Activated naive CD8-positive, alpha-beta T cell treated with anti-CD3 and anti-CD28 coated beads for 36 hours (primary cell): ENCODE measurements at regions not wholly inside any gene's neighbourhood (a gene's known extent, or its start where the extent isn't known, plus 50 kb on each side); places are given as distances from the start of the nearest gene placed in this dataset.

ENCODE experiments used
- DNase-seq: peaks from one replicate; pipeline ENCODE4 v3.0.0; 2021
- H3K27ac Mint-ChIP-seq: one replicate; pipeline ENCODE4 v1.8.0; 2022; ENCODE audit warnings: mild to moderate bottlenecking, moderate library complexity, mixed read lengths
- H3K27me3 Mint-ChIP-seq: one replicate; pipeline ENCODE4 v1.8.0; 2022; ENCODE audit warnings: mild to moderate bottlenecking, mixed read lengths
- H3K36me3 Mint-ChIP-seq: one replicate; pipeline ENCODE4 v1.8.0; 2021; ENCODE audit warnings: mild to moderate bottlenecking, mixed read lengths
- H3K4me1 Mint-ChIP-seq: one replicate; pipeline ENCODE4 v1.8.0; 2021; ENCODE audit warnings: mixed read lengths
- H3K4me3 Mint-ChIP-seq: one replicate; pipeline ENCODE4 v1.8.0; 2022; ENCODE audit warnings: mild to moderate bottlenecking, moderate library complexity, mixed read lengths
- H3K9me3 Mint-ChIP-seq: one replicate; pipeline ENCODE4 v1.8.0; 2022; ENCODE audit warnings: mixed read lengths

DNA sequence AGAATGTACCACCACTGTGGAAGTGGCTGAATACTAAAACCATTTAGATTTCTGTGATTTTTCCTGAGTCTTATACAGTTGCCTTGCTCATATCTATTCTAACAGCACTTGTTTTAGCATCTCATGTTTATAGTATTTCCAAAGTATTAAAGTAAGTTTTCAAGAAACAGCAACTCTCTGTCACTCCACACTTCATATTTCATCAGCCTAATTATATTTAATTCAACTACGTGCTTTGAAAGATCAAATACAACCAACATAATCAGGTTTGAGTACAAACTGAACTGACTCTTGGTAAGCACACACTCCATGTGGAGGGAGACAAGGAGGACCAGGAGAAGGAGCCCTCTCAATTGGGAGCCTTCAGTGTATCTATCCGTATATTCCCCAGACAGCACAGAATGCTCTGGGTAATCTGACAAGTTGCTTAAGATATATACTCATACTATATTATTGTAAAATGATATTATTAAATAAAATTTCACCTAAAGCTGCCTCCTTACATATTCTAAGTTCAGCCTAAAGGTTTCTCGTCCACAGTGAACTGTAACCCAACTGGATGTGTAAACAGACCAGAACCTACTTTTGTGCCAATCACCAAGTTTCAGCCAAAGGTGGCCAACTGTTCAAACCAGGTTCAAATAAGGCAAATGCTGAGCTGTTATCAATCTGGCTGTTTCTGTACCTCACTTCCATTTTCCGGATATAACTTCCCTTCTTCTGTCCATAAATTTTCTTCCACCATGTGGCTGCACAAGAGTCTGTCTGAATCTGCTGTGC, 105.0 kb upstream of the RASSF8 start:
- Mint-ChIP-seq H3K36me3 (no peaks in the 10 kb centered on the region), H3K4me3 (no peak overlapping the region), H3K27ac (no peak overlapping the region), H3K4me1 (no peaks in the 10 kb centered on the region), H3K27me3 (no peaks in the 10 kb centered on the region), H3K9me3 (no peaks in the 10 kb centered on the region)
- DNase-seq: no peak

DNA sequence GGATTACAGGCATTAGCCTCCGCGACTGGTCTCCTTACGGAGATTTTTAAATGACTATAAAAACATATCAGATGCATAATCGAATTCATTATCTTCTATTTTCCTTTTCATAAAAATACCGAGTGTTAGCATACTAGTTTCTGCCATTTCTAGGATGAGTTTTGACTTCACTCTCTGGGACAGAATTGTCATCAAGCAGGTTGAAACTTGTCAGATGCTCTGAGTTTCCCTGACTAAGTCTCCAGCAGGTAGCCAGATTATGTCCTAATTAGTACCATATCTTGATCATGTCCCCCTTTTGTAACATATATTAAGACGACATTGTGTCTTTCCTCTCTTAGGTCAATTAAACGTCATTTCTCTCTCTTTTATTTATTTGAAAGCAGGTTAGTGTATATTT, 103.5 kb upstream of the RASSF8 start:
- H3K9me3 Mint-ChIP-seq: no peaks in the 10 kb centered on the region
- no peaks in the 10 kb centered on the region for H3K36me3 Mint-ChIP-seq
- H3K27me3 Mint-ChIP-seq: no peaks in the 10 kb centered on the region
- DNase-seq: no peak
- H3K4me1 Mint-ChIP-seq: peaks cover 4% of the 10 kb centered on the region
- H3K4me3 Mint-ChIP-seq: no peak overlapping the region
- no peak overlapping the region for H3K27ac Mint-ChIP-seq

DNA sequence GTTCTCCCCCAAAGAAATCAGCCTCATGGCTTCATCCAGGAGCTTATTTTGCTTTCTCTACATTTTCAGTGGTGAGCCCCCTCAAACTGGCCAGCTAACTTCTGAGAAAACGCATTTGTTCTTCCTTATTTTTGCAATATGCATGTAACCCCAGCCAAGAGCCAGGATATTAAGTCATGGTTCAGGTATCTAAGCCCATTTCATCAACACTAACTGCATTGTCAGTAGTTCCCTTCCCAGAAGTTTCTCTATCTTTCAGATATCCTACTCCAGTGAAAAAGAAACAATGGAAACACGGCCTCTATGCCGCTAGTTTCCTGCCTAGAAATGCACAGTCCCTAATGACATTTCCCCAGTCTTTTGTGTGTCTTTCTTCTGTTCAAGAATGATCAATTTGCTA, 102.8 kb upstream of the RASSF8 start:
- no peak for DNase-seq
- Mint-ChIP-seq H3K4me3 (no peak overlapping the region), H3K36me3 (no peaks in the 10 kb centered on the region), H3K27me3 (no peaks in the 10 kb centered on the region), H3K27ac (no peak overlapping the region), H3K4me1 (peaks cover 5% of the 10 kb centered on the region), H3K9me3 (no peaks in the 10 kb centered on the region)

DNA sequence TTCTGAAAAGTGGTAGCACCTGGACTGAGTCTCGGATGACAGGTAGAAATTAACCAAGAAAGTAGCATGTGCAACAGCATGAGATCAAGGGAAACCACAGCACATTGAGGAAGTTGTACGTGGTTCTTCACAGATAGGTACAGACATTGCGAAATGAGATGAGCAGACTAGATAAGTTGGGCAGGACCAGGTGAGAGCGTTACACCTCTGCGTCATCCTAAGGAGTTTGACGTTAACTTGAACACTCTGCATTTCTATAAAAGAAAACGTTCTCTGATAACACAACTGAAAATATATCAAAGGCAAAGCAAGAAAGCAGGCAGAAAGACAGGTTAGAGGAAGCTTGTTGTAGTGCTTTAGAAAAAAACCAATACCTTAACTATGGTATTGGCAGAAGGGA, 98.5 kb upstream of the RASSF8 start:
- H3K27ac Mint-ChIP-seq: no peak overlapping the region
- DNase-seq: no peak

DNA sequence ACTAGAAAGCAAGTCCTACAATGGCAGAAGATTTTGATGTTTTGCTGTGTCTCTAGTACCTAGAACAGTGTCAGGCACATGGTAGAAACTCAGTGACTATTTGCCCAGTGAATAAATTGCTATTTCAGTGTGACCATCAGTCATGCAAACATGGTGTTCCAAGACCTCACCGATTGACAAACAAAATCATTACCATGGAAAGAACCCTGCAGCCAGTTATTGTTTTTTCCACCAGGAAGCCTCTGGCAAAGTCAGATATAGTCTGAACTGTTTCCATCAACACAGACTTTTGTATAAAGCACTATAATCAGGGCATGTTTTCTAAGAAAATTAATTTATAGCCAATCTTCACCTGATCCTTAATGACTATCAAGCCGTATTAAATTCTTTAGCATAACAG, 97.3 kb upstream of the RASSF8 start:
- no peaks in the 10 kb centered on the region for H3K9me3 Mint-ChIP-seq
- peaks cover 7% of the 10 kb centered on the region for H3K27me3 Mint-ChIP-seq
- no peak for DNase-seq
- no peak overlapping the region for H3K4me3 Mint-ChIP-seq
- no peaks in the 10 kb centered on the region for H3K36me3 Mint-ChIP-seq
- peaks cover 5% of the 10 kb centered on the region for H3K4me1 Mint-ChIP-seq
- no peak overlapping the region for H3K27ac Mint-ChIP-seq

More for the DNA sequence above, 98.5 kb upstream of the RASSF8 start:
- Mint-ChIP-seq H3K36me3 (no peaks in the 10 kb centered on the region), H3K27me3 (peaks cover 7% of the 10 kb centered on the region), H3K4me1 (peaks cover 5% of the 10 kb centered on the region), H3K9me3 (no peaks in the 10 kb centered on the region), H3K4me3 (no peak overlapping the region)

DNA sequence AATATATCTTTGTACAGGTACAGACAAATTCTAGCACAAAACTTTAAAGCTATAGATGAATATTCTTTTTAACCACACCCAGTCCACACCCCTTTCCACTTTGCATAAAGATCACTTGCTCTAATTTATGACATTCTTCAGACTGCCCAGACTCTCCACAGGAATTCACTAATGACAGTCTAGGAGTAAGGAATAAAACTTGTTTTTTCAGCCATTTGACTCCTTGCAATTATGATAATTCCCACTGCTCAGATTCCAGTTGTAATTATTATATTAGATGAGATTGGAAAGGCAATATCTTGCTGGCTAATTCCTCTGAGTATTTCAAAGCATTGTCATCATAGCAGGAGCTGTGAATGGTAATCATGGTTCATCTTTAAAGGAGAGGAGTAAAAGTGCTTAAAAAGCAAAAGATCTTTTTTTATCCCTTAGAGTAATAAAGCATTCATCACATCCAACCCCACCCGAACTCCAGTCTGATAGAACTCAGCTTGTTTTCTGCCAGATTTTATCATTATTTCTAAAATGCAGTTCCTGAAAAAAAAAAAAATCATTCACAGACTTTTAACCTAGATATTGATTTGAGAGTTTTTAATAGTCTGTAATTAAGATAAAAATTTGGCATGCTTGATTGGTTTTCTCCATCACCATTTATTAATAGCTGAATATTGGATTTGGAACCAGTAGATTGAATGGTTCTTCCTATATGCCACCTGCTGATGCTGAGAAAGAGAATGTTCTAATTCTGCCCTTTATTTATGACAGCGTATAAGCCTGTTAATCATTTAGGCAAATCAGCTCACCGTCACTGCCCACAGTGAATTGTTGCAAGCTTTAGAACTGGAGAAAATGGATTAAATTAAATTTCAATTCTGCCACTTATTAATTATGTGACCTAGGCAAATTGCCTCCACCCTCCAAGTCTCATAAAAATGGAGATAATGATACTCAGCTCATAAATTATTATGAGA, 93.9 kb upstream of the RASSF8 start:
- H3K27ac Mint-ChIP-seq: no peak overlapping the region
- H3K4me1 Mint-ChIP-seq: peaks cover 5% of the 10 kb centered on the region
- no peak for DNase-seq
- no peak overlapping the region for H3K4me3 Mint-ChIP-seq
- H3K9me3 Mint-ChIP-seq: peaks cover 1% of the 10 kb centered on the region
- no peaks in the 10 kb centered on the region for H3K36me3 Mint-ChIP-seq
- H3K27me3 Mint-ChIP-seq: peaks cover 7% of the 10 kb centered on the region

DNA sequence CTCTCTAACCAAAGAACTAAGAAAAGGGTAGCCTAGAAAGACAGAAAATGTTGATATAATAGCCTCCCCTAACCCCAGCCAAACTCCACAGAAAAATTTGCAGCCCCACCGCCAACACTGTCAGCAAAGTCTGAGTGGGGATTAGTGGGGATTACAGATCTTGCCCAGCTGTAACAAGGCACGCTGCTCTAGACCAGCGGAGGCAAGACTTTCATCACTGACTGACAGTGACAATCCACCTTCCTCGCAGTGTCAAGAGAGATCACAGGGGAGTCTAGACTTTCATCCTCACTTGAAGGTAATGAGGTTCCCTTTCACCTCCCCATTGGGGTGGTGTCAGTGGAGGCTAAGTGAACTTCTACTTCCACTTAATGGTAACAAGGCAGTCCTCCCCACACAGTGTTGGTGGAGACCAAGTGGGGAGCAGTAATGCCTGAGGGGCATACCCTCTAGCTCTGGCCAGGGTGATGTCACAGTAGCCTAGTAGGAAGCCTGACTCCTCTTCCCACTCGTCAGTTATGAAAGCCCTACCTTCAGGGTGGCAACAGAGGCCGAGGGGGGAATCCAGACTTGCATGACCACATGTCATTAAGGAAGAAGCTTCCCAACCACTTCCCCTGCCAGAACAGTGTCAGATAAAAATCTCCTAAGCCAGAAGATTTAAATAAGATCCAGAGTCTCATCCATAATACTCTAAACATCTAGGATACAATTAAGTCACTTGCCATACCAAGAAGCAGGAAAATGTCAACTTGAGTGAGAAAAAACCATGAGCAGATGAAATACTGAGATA, 91.7 kb upstream of the RASSF8 start:
- no peak overlapping the region for H3K27ac Mint-ChIP-seq
- H3K4me3 Mint-ChIP-seq: no peak overlapping the region
- DNase-seq: no peak
- no peaks in the 10 kb centered on the region for H3K36me3 Mint-ChIP-seq
- peaks cover 7% of the 10 kb centered on the region for H3K27me3 Mint-ChIP-seq
- peaks cover 1% of the 10 kb centered on the region for H3K9me3 Mint-ChIP-seq
- H3K4me1 Mint-ChIP-seq: no peaks in the 10 kb centered on the region

DNA sequence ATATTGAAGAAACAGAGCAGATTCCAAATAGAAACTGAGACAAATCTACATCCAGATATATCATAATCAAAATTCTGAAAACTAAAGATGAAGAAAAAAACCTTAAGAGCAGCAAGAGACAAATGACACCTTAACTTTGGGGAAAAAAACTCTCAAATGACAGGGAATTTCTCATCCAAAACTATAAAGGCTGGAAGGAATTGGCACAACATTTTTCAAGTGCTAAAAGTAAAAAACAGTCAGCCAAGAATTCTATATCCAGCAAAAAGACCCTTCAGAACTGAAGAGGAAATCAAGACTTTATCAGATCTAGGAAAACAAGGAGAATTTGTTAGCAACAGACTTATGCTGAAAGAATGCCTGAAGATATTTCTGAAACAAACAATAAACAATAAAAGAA, 90.3 kb upstream of the RASSF8 start:
- no peak for DNase-seq
- Mint-ChIP-seq H3K36me3 (no peaks in the 10 kb centered on the region), H3K9me3 (peaks cover 1% of the 10 kb centered on the region), H3K4me3 (no peak overlapping the region), H3K27ac (no peak overlapping the region), H3K4me1 (no peaks in the 10 kb centered on the region), H3K27me3 (peaks cover 5% of the 10 kb centered on the region)

DNA sequence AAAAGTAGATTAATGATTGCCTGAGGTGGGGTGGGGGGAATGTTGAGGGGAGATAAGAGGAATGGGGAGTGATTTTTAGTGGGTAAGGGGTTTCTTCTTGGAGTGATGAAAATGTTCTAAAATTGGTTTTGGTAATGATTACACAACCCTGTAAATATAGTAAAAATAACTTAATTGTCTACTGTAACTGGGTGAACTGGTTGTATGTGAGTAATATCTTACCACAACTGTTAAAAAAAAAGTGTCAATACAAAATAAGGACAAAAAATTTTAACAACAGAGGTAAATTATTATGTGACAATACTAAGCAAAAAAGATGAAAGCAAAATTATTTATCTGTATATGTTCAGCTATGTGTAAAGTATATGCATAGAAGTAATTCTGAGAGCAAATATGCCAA, 86.3 kb upstream of the RASSF8 start:
- Mint-ChIP-seq H3K4me3 (no peak overlapping the region), H3K9me3 (peaks cover 1% of the 10 kb centered on the region), H3K36me3 (no peaks in the 10 kb centered on the region), H3K27me3 (no peaks in the 10 kb centered on the region), H3K27ac (no peak overlapping the region), H3K4me1 (no peaks in the 10 kb centered on the region)
- no peak for DNase-seq

DNA sequence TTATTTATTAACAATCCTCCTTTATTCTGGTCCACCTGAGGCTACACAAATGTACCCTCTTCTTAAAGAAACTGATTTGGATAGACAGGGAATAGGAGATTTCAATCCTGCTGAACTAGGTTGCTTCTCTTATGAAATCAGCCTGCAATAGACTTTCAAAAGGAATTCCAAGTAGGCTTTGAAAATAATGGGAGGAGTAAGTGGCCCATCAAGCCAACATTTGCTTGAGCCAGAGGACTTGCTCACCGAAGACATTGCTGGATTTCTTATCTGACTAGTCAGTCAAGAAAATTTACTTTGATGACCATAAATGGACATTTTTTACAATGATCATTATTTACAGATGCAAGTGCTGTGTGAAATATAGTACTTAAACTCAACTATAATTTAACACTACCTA, 82.8 kb upstream of the RASSF8 start:
- H3K36me3 Mint-ChIP-seq: no peaks in the 10 kb centered on the region
- no peaks in the 10 kb centered on the region for H3K4me1 Mint-ChIP-seq
- H3K9me3 Mint-ChIP-seq: no peaks in the 10 kb centered on the region
- H3K27ac Mint-ChIP-seq: no peak overlapping the region
- H3K4me3 Mint-ChIP-seq: no peak overlapping the region
- DNase-seq: no peak
- no peaks in the 10 kb centered on the region for H3K27me3 Mint-ChIP-seq

DNA sequence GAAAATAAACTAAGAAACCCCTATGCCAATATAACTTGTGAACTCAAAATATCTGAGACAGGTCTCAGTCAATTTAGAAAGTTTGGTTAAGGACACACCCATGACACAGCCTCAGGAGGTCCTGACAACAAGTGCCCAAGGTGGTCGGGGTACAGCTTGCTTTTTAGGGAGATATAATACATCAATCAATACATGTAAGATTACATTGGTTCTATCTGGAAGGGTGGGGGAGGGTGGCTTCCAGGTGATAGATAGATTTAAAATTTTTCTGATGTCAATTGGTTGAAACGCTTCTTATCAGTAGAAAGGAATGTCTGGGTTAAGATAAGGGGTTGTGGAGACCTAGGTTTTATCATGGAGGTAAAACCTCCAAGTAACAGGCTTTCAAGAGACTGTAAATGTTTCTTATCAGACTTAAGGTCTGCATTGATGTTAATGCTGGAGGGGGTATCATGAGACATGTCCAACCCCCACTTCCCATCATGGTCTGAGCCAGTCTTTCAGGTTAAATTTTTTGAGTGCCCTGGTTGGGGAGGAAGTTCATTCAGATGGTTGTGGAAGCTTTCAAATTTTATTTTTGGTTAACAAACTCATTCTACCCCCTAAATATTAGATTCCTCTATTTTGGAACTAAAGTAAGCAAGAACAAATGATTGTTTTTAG, 82.0 kb upstream of the RASSF8 start:
- Mint-ChIP-seq H3K4me3 (no peak overlapping the region), H3K9me3 (no peaks in the 10 kb centered on the region), H3K4me1 (no peaks in the 10 kb centered on the region), H3K27ac (no peak overlapping the region), H3K36me3 (no peaks in the 10 kb centered on the region), H3K27me3 (no peaks in the 10 kb centered on the region)
- no peak for DNase-seq

DNA sequence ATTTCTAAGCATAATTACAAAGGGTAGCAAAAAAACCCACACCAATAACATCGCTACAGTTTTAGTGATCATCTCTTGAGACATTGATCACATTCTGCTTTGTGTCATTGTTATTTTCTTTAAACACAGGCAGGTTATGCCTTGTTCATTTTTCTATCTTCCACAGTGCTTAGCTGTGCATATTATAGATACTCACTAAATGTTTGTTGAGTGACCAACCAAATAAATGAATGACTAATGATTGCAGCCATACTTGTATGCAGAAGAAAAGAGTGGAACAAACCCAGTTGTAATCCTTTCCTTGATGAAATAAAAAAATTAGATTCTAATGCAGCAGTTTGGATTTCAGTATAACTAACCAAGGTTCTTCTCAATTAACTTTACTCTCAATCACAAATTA, 81.0 kb upstream of the RASSF8 start:
- H3K27ac Mint-ChIP-seq: no peak overlapping the region
- no peaks in the 10 kb centered on the region for H3K36me3 Mint-ChIP-seq
- H3K4me1 Mint-ChIP-seq: no peaks in the 10 kb centered on the region
- no peak for DNase-seq
- H3K4me3 Mint-ChIP-seq: no peak overlapping the region
- H3K9me3 Mint-ChIP-seq: no peaks in the 10 kb centered on the region
- no peaks in the 10 kb centered on the region for H3K27me3 Mint-ChIP-seq

DNA sequence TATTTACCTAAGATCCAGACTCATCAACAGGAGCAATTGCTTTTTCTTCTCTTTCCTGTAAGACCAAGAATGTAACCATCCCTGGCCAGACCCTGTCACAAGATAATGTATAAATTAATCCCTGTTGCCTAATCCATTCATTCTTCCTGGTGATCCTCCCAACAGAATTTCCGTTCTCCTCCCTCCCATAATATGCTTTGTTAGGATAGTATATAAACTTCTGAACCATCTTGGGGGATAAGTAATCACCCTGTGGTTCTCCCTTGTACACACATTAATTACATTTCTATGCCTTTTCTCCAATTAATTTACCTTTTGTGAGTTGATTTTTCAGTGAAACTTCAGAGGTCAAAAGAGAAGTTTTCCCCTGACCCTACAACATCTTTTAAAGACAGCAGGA, 76.2 kb upstream of the RASSF8 start:
- Mint-ChIP-seq H3K36me3 (no peaks in the 10 kb centered on the region), H3K27me3 (no peaks in the 10 kb centered on the region), H3K4me1 (no peaks in the 10 kb centered on the region)

DNA sequence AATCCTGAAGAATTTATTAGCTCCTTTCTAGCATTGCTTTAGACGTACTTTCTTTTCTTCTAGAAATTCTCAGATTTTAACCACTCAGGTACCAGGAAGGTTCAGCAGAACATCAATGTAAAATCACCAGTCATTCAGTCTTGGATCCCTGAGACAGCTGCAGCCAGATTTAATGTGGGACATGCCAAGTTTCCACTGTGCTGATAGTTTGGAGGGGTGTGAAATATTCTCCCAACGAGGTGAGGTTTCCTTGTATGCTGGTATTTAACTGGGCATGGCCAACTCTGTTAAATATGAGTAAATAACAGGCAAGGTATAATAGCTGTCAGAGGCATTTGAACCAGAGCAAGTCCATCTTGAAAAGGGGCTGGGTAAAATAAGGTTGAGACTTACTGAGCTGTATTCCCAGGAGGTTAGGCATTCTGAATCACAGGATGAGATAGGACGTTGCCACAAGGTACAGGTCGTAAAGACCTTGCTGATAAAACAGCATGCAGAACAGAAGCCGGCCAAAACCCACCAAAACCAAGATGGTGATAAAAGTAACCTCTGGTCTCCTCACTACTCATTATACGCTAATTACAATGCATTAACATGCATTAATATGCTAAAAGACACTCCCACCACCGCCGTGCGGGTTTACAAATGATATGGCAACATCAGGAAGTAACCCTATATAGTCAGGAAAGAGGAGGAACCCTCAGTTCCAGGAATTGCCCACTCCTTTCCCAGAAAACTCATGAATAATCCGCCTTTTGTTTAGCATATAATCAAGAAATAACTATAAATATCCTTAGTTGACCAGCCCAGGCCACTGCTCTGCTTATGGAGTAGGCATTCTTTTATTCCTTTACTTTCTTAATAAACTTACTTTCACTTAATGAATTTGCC, 75.2 kb upstream of the RASSF8 start:
- H3K9me3 Mint-ChIP-seq: no peaks in the 10 kb centered on the region
- H3K4me1 Mint-ChIP-seq: no peaks in the 10 kb centered on the region
- DNase-seq: no peak
- no peak overlapping the region for H3K4me3 Mint-ChIP-seq
- no peak overlapping the region for H3K27ac Mint-ChIP-seq
- H3K36me3 Mint-ChIP-seq: no peaks in the 10 kb centered on the region
- H3K27me3 Mint-ChIP-seq: no peaks in the 10 kb centered on the region

More for the DNA sequence above, 76.2 kb upstream of the RASSF8 start:
- no peak overlapping the region for H3K4me3 Mint-ChIP-seq
- no peak for DNase-seq
- no peaks in the 10 kb centered on the region for H3K9me3 Mint-ChIP-seq
- H3K27ac Mint-ChIP-seq: no peak overlapping the region
